Breast epithelium (tissue), 4 donors: ENCODE measurements at regions not wholly inside any gene's neighbourhood (a gene's known extent, or its start where the extent isn't known, plus 50 kb on each side); places are given as distances from the start of the nearest gene placed in this dataset.
"Not testable (repeated sequence)": the region's sequence is repeated elsewhere in the genome, so short reads cannot be mapped to it uniquely, and the experiment has no call there.

ENCODE experiments used
- DNase-seq, 2 donors: peaks; one replicate each; pipeline ENCODE4 v3.0.0-alpha.2; 2019; ENCODE audit warnings: low spot score in 2 of 2
- H3K27ac ChIP-seq, 2 donors: fragments of 200-600 bp; sonication (generic) in 1 of 2; one replicate each; pipeline ENCODE4 v1.5.1; 2016 to 2019; ENCODE audit warnings: mild to moderate bottlenecking in 1 of 2
- H3K27me3 ChIP-seq, 2 donors: fragments of 200-600 bp; sonication (generic) in 1 of 2; one replicate each; pipeline versions ENCODE4 v1.5.1 to v1.6.0; 2017 to 2019; ENCODE audit warnings: control low read depth in 1 of 2, mild to moderate bottlenecking in 1 of 2
- H3K36me3 ChIP-seq: fragments of 200-600 bp; one replicate; pipeline ENCODE4 v1.5.1; 2019
- H3K4me1 ChIP-seq, 2 donors: fragments of 200-600 bp; sonication (generic); one replicate each; pipeline ENCODE4 v1.5.1; 2016 to 2019; ENCODE audit warnings: control low read depth in 1 of 2
- H3K4me3 ChIP-seq, 3 donors: fragments of 200-600 bp; sonication (generic); 1 replicate in 2 of 3; 2 replicates in 1 of 3; pipeline ENCODE4 v1.5.1; 2016 to 2019; ENCODE audit warnings: mild to moderate bottlenecking in 3 of 3, moderate library complexity in 2 of 3
- H3K9me3 ChIP-seq, 2 donors: fragments of 200-600 bp; sonication (generic) in 1 of 2; one replicate each; pipeline ENCODE4 v1.5.1; 2016 to 2019; ENCODE audit warnings: control low read depth in 1 of 2
- CTCF ChIP-seq, 3 donors: fragments of 450-650 bp; IDR thresholded peaks; one replicate each; pipeline ENCODE4 v1.5.1; 2016 to 2017; ENCODE audit warnings: antibody characterized with exemption in 3 of 3, mild to moderate bottlenecking in 3 of 3, moderate library complexity in 3 of 3
- POLR2A ChIP-seq: fragments of 450-650 bp; IDR thresholded peaks from one replicate; pipeline ENCODE4 v1.6.1; 2016; ENCODE audit warnings: antibody characterized with exemption, mild to moderate bottlenecking, moderate library complexity
- POLR2AphosphoS5 ChIP-seq, 3 donors: sonication (generic); formaldehyde crosslinking; IDR thresholded peaks; one replicate each; pipeline ENCODE4 v1.6.1; 2017; ENCODE audit warnings: antibody characterized with exemption in 3 of 3
- intact Hi-C: fragments of 100-400 bp; cut with DNase I; formaldehyde crosslinking; loops from one replicate; pipeline ENCODE4 v1.15.1; 2023; ENCODE audit warnings: low total_unique reads

- H3K4me1 ChIP-seq, result no peaks in the 10 kb centered on the region
- H3K36me3 ChIP-seq, result no peaks in the 10 kb centered on the region
- TF ChIP-seq POLR2A (no peak), POLR2AphosphoS5 (IDR thresholded peaks at IDR 0.05) (no peak), CTCF (IDR thresholded peaks at IDR 0.05) (no peak)
- intact Hi-C loops, result no loop called here
- H3K4me3 ChIP-seq, result no peak overlapping the region
- H3K27ac ChIP-seq, result no peak overlapping the region
- H3K9me3 ChIP-seq, result peaks cover 0 to 14% of the 10 kb centered on the region in 2 donors
- DNase-seq, result peak in 1 of 2 donors; percentile 34
- no peaks in the 10 kb centered on the region for H3K27me3 ChIP-seq
Measured at GRCh38 chr3:13186435-13186815, 113.2 kb upstream of the IQSEC1 start.

- peaks cover 0 to 14% of the 10 kb centered on the region in 2 donors for H3K9me3 ChIP-seq
- intact Hi-C loops, result no loop called here
- H3K36me3 ChIP-seq, result no peaks in the 10 kb centered on the region
- no peaks in the 10 kb centered on the region for H3K27me3 ChIP-seq
- TF ChIP-seq POLR2A, result no peak
- DNase-seq, result peak in 1 of 2 donors; percentile 27
- no peak overlapping the region for H3K27ac ChIP-seq
- H3K4me3 ChIP-seq, result no peak overlapping the region
- no peaks in the 10 kb centered on the region for H3K4me1 ChIP-seq
Measured at GRCh38 chr3:13185737-13186434, 112.7 kb upstream of the IQSEC1 start.

- H3K4me1 ChIP-seq, H3K4me3 ChIP-seq, H3K27ac ChIP-seq, H3K36me3 ChIP-seq, H3K27me3 ChIP-seq, intact Hi-C loops: not testable (repeated sequence)
- peaks cover 12 to 26% of the 10 kb centered on the region in 2 donors for H3K9me3 ChIP-seq
- peak in 1 of 2 donors; percentile 3 for DNase-seq
Measured at GRCh38 chr3:13179582-13180210, 106.5 kb upstream of the IQSEC1 start.

- Histone ChIP-seq H3K36me3 (no peaks in the 10 kb centered on the region), H3K27ac (no peak overlapping the region), H3K9me3 (peaks cover 12 to 26% of the 10 kb centered on the region in 2 donors), H3K4me1 (no peaks in the 10 kb centered on the region), H3K4me3 (no peak overlapping the region), H3K27me3 (no peaks in the 10 kb centered on the region)
- no peak for TF ChIP-seq POLR2A
- no peak for TF ChIP-seq CTCF (IDR thresholded peaks at IDR 0.05)
- no peak for TF ChIP-seq POLR2AphosphoS5 (IDR thresholded peaks at IDR 0.05)
- intact Hi-C loops, result no loop called here
- no peak for DNase-seq
Measured at GRCh38 chr3:13179181-13179580, 106.0 kb upstream of the IQSEC1 start.

- DNase-seq, result peak in 1 of 2 donors; percentile 2
- no peak overlapping the region for H3K27ac ChIP-seq
- intact Hi-C loops, result no loop called here
- no peaks in the 10 kb centered on the region for H3K27me3 ChIP-seq
- no peaks in the 10 kb centered on the region for H3K4me1 ChIP-seq
- TF ChIP-seq CTCF (IDR thresholded peaks at IDR 0.05), result no peak
- no peak for TF ChIP-seq POLR2AphosphoS5 (IDR thresholded peaks at IDR 0.05)
- H3K9me3 ChIP-seq, result peaks cover 12 to 20% of the 10 kb centered on the region in 2 donors
- H3K36me3 ChIP-seq, result no peaks in the 10 kb centered on the region
- H3K4me3 ChIP-seq, result no peak overlapping the region
Measured at GRCh38 chr3:13178107-13178506, 104.9 kb upstream of the IQSEC1 start.

GRCh38 chr3:13177641-13178040 lies 104.4 kb upstream of the IQSEC1 start:
- H3K4me1 ChIP-seq, result no peaks in the 10 kb centered on the region
- H3K9me3 ChIP-seq, result peaks cover 12 to 20% of the 10 kb centered on the region in 2 donors
- H3K4me3 ChIP-seq, result no peak overlapping the region
- H3K36me3 ChIP-seq, result no peaks in the 10 kb centered on the region
- no peaks in the 10 kb centered on the region for H3K27me3 ChIP-seq
- DNase-seq, result peak in 1 of 2 donors; percentile 30
- TF ChIP-seq POLR2A (no peak), POLR2AphosphoS5 (IDR thresholded peaks at IDR 0.05) (no peak), CTCF (IDR thresholded peaks at IDR 0.05) (no peak)
- intact Hi-C loops, result no loop called here
- no peak overlapping the region for H3K27ac ChIP-seq
